ENCODE measurements at regions not wholly inside any gene's neighbourhood (a gene's known extent, or its start where the extent isn't known, plus 50 kb on each side); places are given as distances from the start of the nearest gene placed in this dataset.

DNA sequence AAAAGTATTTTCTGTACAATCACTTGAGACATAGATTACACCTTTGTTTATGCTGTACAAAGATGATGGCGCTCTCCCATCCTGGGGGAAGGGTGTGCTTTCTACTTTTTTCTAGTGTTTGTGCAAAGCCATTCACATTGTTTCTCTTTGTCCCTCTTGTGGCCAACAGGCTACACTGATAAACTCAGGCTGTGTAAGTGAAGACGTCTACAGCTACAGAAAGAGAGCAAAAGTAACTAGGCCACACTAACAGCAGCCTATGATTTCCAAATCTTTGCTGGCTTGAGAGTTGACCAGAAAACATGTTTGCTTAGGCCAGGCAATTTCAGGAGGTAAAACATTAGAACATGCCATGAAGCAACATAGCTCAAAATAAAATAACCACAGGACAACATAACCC lies 75.1 kb downstream of the FOXB1 start:
- no peak for DNase-seq (ENCODE audit: low read depth)
- TF ChIP-seq, protein P1, sequence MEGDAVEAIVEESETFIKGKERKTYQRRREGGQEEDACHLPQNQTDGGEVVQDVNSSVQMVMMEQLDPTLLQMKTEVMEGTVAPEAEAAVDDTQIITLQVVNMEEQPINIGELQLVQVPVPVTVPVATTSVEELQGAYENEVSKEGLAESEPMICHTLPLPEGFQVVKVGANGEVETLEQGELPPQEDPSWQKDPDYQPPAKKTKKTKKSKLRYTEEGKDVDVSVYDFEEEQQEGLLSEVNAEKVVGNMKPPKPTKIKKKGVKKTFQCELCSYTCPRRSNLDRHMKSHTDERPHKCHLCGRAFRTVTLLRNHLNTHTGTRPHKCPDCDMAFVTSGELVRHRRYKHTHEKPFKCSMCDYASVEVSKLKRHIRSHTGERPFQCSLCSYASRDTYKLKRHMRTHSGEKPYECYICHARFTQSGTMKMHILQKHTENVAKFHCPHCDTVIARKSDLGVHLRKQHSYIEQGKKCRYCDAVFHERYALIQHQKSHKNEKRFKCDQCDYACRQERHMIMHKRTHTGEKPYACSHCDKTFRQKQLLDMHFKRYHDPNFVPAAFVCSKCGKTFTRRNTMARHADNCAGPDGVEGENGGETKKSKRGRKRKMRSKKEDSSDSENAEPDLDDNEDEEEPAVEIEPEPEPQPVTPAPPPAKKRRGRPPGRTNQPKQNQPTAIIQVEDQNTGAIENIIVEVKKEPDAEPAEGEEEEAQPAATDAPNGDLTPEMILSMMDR (IDR thresholded peaks at IDR 0.05; ENCODE audit: control insufficient read depth, insufficient read depth, low read depth, low read length, missing control alignments): peak; percentile 37
- no peak overlapping the region for H3K4me3 ChIP-seq (ENCODE audit: control insufficient read depth, low read depth, low read length)

DNA sequence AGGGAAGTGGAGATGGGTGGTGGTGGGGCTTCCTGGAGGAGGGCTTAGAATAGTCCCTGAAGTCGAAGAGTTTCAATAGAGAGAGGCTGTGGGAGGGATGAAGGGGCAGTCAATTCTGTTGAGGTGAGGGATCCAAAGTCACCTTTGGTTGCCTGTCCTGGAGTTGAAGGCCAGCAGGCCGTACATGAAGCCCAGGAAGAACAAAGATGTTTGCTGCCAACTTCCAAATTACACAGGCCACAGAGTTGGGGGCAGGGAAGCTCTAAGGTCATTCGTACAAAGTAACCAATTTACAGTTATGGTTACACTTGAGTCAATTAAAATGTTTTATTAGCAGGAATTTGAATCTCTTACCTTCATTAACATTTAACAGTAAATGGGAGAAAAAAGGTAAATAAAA lies 77.9 kb downstream of the FOXB1 start:
- TF ChIP-seq, protein P1 (IDR thresholded peaks at IDR 0.05; ENCODE audit: control insufficient read depth, insufficient read depth, low read depth, low read length, missing control alignments): no peak
- DNase-seq (ENCODE audit: low read depth): no peak
- no peak overlapping the region for H3K4me3 ChIP-seq (ENCODE audit: control insufficient read depth, low read depth, low read length)

DNA sequence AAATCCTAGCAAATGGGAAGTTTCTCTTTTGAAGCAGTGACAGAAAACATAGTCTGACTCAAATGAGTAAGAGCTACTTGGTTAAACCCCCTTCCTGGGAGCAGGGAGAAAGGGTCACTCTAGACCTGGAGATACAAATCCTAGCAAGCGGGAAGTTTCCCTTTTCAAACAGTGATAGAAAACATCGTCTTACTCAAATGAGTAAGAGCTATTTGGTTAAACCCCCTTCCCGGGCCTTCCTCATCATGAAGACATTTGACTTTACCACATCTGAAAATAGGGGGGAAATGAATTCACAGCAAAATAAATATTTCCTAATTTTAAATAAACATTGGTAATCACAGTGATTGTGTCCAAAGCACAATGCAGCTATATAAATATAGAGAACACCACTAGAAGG lies 79.2 kb downstream of the FOXB1 start:
- DNase-seq (ENCODE audit: low read depth): no peak
- TF ChIP-seq, protein P1 (IDR thresholded peaks at IDR 0.05; ENCODE audit: control insufficient read depth, insufficient read depth, low read depth, low read length, missing control alignments): no peak
- no peak overlapping the region for H3K4me3 ChIP-seq (ENCODE audit: control insufficient read depth, low read depth, low read length)

DNA sequence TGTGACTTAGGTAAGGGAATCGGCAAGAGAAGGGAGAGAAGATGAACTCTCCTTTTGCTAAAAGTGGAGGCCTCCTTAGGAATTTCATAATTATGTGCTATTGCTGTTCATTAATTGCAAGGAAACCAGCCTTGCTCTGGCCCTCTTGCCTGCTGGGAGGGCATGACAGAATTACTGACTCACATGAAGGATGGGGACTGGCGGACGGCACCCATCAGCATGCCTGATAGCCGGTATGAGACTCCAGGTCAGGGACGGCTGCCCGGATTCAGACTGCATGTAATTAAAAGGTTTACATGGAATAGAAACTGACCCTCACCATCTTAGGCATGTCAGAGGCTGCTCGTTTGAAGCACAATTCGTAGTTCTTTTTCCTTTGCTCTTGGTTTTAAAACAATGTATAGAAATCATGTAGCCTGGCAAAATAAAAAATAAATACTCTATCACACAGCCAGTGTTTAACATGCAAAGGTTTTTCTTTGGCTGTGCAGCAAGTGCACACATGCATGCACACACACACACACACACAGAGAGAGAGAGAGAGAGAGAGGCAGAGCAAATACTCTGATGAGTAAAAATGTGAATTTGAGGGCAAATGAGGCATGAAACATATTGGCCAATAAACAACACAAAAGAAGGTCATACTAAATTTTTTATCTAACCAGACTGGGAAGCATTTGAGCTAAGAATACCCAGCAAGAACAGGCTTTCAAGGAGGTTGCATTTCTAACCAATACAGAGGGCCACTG lies 82.7 kb downstream of the FOXB1 start:
- TF ChIP-seq, protein P1 (IDR thresholded peaks at IDR 0.05; ENCODE audit: control insufficient read depth, insufficient read depth, low read depth, low read length, missing control alignments): no peak
- DNase-seq (ENCODE audit: low read depth): no peak
- H3K4me3 ChIP-seq (ENCODE audit: control insufficient read depth, low read depth, low read length): no peak overlapping the region

DNA sequence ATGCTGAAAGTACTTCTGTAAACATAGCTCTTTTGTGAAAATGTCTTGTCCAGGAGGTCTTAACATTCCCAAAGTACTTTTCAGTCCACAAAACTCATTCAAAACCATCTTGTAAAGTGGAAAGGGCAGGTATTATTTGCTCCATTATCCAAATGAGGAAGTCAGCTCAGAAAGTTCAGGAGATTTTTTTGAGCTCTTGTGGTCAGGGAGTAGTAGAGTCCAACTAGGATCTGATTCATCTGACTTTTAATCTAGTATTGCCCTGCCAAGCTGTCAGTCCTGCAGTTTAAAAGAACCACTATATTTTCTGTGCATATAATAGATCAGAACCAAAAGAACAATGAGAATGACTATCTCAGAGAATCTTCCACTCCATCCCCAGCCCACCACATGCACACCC lies 83.5 kb downstream of the FOXB1 start:
- TF ChIP-seq, protein P1 (IDR thresholded peaks at IDR 0.05; ENCODE audit: control insufficient read depth, insufficient read depth, low read depth, low read length, missing control alignments): no peak
- no peak for DNase-seq (ENCODE audit: low read depth)
- H3K4me3 ChIP-seq (ENCODE audit: control insufficient read depth, low read depth, low read length): no peak overlapping the region

DNA sequence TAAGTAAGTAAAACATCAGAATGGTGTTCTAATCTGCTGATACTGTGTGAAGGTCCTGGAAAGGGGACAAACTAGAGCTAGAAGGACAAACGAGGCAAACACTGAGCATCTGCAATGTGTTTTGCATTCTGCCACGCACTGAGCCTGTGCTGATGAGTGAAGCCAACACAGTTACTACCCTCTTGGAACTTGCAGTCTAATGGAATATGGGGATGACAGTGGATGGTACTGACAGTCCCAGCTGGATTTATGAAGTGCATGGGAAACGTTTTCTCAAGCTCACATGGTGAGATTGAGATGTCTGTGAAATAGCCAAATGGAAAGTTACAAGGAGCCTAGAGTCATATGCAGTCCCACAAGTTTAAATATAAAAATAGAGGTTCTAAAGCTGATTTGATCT lies 86.6 kb downstream of the FOXB1 start:
- DNase-seq (ENCODE audit: low read depth): no peak
- H3K4me3 ChIP-seq (ENCODE audit: control insufficient read depth, low read depth, low read length): no peak overlapping the region
- TF ChIP-seq, protein P1 (IDR thresholded peaks at IDR 0.05; ENCODE audit: control insufficient read depth, insufficient read depth, low read depth, low read length, missing control alignments): no peak
